Choroid plexus epithelial cell (primary cell): ENCODE measurements at regions not wholly inside any gene's neighbourhood (a gene's known extent, or its start where the extent isn't known, plus 50 kb on each side); places are given as distances from the start of the nearest gene placed in this dataset.
A peak's percentile ranks its signal among the peaks of the same experiment; 100 is the strongest.

Source experiments
- DNase-seq: peaks from one replicate; pipeline ENCODE4 v3.0.0-alpha.2; 2010; ENCODE audit warnings: low read depth
- H3K4me3 ChIP-seq: 2 replicates; pipeline ENCODE4 v1.5.1; 2011; ENCODE audit warnings: low read depth, mild to moderate bottlenecking, control low read depth, low read length, moderate library complexity
- CTCF ChIP-seq: conservative IDR thresholded peaks from 2 replicates; pipeline ENCODE4 v1.5.1; 2011; ENCODE audit warnings: low read depth, mild to moderate bottlenecking, control low read depth, inconsistent platforms, low read length, moderate library complexity

DNA sequence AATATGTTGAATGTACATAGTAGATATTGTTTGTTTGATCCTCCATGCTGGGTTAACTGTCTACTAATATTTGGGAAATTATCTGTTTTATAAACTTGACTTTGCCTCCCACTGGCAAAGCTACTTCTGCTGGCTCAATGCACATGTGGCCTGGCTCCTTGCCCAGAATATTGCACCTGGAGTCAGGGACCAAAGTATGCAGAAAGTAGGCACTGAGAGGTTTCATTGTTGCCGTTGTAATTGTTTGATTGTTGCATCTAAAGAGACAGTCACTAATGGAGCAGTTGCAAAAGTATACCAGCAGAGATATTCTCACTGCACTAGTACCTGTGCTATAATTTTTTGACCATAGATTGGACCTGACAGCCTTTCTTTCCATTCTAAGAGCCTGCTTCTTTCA, 137.8 kb upstream of the CNTNAP2 start:
- no peak overlapping the region for H3K4me3 ChIP-seq
- no peak for TF ChIP-seq CTCF
- no peak for DNase-seq

- DNase-seq = no peak
- no peak for TF ChIP-seq CTCF
- no peak overlapping the region for H3K4me3 ChIP-seq
Measured at GRCh38 chr7:145959981-145960380, 156.6 kb upstream of the CNTNAP2 start.

DNA sequence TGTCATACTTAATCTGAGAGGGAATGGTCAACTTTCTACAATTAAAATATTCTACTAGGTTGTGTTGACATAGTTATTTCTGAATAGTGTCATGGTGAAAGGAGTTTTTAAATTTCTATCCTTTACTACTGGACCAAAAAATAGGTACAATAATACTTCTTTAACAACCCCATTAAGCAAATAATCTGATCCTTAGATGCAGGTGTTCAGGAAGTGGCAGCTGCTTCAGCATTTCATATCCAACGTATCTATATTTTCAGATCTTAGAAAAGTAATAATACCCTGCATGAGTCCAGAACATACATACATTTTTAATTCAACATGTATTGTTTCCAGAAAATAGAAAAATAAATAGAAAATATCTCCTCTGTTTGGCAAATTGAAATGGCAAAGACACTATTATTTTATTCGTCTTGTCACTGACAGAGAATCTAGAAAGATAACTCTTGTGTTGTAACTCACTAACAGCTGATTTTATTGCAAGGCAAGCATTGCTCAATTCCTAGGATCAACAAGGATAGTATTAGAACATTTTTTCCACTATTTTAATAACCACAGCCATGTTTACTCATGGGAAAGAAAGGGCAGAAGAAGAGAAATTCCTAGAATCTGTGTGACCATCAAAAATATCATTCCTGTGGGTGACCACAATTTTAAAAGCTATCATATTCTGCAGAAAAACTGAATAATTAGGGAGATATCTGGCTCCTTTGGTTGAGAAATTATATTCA, 159.3 kb upstream of the CNTNAP2 start:
- DNase-seq = peak; percentile 90
- no peak for TF ChIP-seq CTCF
- H3K4me3 ChIP-seq = no peak overlapping the region

DNA sequence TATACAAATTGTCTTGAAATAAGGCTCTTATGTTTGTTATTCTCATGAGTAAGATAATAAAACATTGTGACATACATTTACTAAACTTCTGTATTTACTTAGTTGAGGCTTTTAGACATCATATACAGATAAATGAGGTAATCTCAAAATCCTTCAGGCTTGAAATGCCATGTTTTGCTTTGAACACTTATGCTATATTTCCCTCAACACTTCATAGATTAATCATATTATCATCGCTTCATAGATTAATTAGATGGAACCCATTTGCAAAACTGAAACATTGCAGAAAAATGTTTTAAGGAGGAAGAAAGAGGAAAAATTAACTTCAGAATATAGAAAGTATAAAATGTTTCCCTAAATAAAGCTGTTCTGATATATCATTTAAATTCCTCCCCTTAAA, 165.0 kb upstream of the CNTNAP2 start:
- H3K4me3 ChIP-seq = no peak overlapping the region
- DNase-seq = no peak
- TF ChIP-seq CTCF = no peak

DNA sequence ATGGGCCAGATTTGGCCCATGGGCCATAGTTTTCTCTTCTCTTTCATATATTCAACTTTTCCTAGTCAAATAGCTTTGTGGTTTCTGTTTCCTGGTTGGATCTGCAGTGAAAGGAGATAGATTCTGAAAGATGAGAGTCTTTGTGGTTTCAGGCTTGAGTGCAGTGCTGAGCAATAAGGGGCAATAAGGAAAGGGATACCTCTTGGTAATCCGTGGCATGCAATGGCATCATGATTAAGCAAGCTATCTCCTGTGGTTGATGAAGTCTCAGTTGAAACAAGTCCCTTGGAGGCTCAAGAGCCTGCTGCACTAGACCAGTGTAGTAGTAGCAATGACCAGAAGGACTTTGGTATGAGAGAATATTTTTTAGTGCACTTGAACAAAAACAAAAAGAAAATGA, 187.7 kb upstream of the CNTNAP2 start:
- DNase-seq = peak; percentile 46
- no peak for TF ChIP-seq CTCF
- no peak overlapping the region for H3K4me3 ChIP-seq

DNA sequence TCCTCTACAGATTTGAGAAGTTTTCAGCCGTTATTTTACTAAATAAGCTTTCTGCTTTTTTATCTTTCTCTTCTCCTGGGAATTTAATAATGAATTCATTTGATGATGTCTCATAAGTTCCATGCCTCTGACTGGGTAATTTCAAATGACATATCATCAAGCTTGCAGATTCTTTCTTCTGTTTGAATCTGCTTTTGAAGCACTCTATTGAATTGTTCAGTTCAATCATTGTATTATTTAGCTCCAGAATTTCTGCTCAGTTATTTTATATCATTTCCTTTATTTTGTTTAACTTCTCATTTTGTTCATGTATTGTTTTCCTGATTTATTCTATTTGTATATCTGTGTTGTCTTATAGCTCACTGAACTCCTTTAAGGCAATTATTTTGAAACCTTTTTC, 196.9 kb upstream of the CNTNAP2 start:
- no peak for TF ChIP-seq CTCF
- peak; percentile 3 for DNase-seq
- no peak overlapping the region for H3K4me3 ChIP-seq

DNA sequence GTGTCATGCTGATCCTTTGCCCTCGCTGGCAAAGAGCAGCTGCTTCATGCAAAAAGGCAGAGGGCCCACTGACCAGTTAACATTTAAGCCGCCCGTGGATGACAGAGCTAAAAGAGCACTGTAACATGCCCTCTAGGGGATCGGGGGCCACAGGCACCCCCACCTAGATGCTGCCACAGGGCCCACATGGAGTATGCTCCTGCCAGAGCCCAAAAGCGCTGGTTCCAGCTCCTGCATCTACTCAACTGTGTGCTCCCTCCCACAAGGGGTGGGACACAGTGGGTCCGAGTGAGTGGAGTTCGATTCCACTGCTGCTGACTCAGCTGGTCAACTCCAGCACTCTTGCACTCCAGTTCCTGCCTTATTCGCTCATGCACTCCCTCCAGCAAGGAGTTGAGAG, 199.8 kb upstream of the CNTNAP2 start:
- H3K4me3 ChIP-seq = no peak overlapping the region
- no peak for DNase-seq
- no peak for TF ChIP-seq CTCF
